Fibroblast of villous mesenchyme (primary cell): ENCODE measurements at regions not wholly inside any gene's neighbourhood (a gene's known extent, or its start where the extent isn't known, plus 50 kb on each side); places are given as distances from the start of the nearest gene placed in this dataset.

Experiments used
- DNase-seq: peaks from one replicate; pipeline ENCODE4 v3.0.0-alpha.2; 2010; ENCODE audit warnings: low read depth
- H3K4me3 ChIP-seq: 2 replicates; pipeline ENCODE4 v1.5.1; 2011; ENCODE audit warnings: low read depth, mild to moderate bottlenecking, low read length
- TF ChIP-seq, protein P1 (sequence below): IDR thresholded peaks from 2 replicates; pipeline ENCODE4 v1.5.1; 2012; ENCODE audit warnings: low read depth, mild to moderate bottlenecking, low read length; ENCODE audit not compliant: insufficient read depth

GRCh38 chr14:65926935-65927700 lies 514.6 kb downstream of the FUT8 start:
- TF ChIP-seq, protein P1, sequence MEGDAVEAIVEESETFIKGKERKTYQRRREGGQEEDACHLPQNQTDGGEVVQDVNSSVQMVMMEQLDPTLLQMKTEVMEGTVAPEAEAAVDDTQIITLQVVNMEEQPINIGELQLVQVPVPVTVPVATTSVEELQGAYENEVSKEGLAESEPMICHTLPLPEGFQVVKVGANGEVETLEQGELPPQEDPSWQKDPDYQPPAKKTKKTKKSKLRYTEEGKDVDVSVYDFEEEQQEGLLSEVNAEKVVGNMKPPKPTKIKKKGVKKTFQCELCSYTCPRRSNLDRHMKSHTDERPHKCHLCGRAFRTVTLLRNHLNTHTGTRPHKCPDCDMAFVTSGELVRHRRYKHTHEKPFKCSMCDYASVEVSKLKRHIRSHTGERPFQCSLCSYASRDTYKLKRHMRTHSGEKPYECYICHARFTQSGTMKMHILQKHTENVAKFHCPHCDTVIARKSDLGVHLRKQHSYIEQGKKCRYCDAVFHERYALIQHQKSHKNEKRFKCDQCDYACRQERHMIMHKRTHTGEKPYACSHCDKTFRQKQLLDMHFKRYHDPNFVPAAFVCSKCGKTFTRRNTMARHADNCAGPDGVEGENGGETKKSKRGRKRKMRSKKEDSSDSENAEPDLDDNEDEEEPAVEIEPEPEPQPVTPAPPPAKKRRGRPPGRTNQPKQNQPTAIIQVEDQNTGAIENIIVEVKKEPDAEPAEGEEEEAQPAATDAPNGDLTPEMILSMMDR: no peak
- no peak for DNase-seq
- no peak overlapping the region for H3K4me3 ChIP-seq

- DNase-seq: no peak
- TF ChIP-seq, protein P1: no peak
- H3K4me3 ChIP-seq: no peak overlapping the region
These were observed 515.4 kb downstream of the FUT8 start for GRCh38 chr14:65927931-65928356.

DNA sequence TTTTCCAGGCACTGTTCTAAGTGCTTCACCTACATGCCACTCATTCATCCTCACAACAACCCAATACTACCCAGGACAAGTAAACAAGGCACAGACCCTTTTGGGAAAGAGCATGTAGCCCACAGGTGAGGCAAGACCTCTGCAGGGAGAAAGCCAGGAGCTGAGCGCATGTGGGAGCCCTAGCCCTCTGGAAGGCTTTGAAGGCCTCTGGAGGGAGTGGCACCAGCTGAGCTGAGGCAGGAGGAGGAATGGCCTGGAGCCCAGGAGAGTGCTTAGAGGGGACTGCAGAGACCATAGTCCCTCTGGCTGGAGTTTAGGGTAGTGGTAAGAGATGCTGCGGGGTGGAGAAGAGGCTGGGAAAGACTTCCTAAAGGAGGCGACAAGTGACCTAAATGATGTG lies 516.5 kb downstream of the FUT8 start:
- no peak overlapping the region for H3K4me3 ChIP-seq
- TF ChIP-seq, protein P1: no peak
- DNase-seq: no peak

DNA sequence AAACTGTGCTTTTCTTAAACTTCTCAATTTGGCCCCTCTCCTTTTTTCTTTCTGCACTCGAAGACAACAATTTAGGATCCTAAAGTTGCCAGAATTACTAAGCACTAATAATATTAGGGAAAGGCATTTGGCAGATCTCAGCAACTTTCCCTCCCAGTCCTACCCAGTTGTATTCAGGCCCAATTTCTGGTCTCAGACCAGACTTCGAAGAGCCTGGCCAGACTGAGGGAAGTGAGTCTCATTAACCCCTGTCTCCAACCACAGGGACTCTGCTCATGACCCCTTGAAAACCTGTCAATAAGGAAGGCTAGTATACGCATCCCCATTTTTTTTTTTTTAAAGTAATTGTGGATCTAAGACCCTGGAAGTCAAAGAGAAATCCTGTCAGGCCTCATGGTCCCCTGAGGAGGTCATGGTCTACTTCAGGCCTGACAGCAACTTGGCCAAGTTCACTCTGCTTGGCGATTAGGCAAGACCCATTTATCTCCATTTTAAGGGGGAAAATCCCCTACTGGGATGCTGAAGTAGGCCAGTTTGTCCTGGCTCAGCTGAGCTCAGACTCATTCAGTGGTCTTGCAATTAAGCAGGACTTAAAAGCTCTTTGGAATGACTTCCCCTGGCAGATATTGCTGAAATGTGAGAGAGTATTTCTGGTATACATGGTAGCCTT lies 521.0 kb downstream of the FUT8 start:
- H3K4me3 ChIP-seq: no peak overlapping the region
- TF ChIP-seq, protein P1: no peak
- DNase-seq: no peak

- H3K4me3 ChIP-seq: no peak overlapping the region
- DNase-seq: no peak
- TF ChIP-seq, protein P1: no peak
These were observed 521.5 kb downstream of the FUT8 start for GRCh38 chr14:65934070-65934435.

DNA sequence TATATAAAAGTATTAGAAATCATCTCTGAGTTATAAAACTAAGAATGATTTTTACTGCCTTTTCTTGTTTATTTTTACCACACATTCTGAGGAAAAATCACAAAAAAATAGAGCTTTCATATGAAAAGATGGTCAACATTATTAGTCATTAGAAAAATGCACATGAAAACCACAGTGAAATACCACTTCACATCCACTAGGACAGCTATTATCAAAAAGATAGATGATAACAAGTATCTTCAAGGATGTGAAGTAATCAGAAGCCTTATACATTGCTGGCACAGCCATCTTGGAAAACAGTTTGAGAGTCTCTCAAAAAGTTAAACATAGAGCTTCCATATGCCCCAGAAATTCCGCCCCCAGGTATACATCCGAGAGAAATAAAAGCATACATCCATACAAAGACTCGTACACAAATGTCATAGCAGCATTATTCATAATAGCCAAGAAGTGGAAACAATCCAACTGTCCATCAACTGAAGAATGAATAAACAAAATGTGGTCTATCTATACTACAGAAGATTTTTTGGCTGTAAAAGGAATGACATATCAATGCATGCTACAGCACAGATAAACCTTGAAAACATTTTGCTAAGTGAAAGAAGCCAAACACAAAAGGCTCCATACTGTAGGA lies 523.9 kb downstream of the FUT8 start:
- DNase-seq: no peak
- TF ChIP-seq, protein P1: no peak
- no peak overlapping the region for H3K4me3 ChIP-seq
